ENCODE measurements at regions not wholly inside any gene's neighbourhood (a gene's known extent, or its start where the extent isn't known, plus 50 kb on each side); places are given as distances from the start of the nearest gene placed in this dataset.
"Not testable (repeated sequence)": the region's sequence is repeated elsewhere in the genome, so short reads cannot be mapped to it uniquely, and the experiment has no call there.

DNA sequence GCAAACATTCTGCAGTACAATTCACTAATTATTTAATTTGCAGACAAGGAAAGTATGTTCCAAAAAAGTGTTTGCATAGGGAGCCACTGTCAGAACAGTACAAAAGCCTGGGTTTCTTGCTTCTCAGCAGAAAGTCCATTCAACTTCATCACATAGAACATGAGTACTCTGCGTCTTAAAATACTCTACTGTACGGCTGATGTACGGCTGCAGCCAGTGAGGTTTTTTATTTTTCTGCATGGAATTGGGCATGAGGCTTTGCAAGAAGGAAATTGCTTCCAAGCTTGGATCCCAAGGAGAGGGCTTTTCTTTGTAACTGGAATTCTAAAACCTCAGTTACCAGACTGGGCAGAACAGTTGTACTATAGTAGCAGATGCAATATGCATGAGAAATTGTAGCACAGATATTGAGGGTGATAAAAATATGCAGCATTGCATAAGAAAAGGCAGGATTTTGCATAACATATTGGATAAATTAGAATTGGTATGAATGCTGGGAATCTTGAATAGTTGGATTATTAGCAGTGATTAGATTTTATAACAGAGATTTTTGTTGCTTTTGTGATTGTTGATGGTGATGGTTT, 178.1 kb upstream of the CDH9 start:
- DNase-seq: no peak

- DNase-seq: no peak
Observed at GRCh38 chr5:27208051-27208450, 169.7 kb upstream of the CDH9 start.

DNA sequence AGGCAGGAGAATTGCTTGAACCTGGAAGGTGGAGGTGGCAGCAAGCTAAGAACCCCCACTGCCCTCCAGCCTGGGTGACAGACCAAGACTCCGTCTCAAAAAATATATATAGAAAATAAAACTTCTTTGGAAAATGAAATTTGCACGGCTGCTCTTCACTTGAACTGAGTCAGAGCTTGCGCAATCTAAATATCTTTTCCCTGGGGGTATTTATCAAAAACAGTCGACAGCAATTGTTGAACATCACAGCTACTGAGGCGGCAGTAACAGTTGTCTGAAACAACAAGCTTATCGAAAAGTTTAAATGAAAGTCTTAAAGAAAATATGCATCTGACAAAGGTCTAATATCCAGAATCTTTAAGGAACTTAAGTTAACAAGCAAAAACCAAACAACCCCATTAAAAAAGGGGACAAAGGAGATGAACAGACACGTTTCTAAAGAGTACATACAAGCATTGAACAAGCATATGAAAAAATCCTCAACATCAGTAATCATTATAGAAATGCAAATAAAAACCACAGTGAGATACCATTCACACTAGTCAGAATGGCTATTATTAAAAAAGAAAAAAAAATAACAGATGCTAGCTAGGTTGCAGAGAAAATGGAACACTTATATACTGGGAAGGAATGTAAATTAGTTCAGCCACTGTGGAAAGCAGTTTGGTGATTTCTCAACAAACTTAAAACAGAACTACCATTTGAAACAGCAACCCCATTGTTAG, 153.6 kb upstream of the CDH9 start:
- no peak for DNase-seq

GRCh38 chr5:27172693-27173092, 134.3 kb upstream of the CDH9 start:
- no peak for DNase-seq

- DNase-seq: no peak
Observed at GRCh38 chr5:27171761-27172261, 133.4 kb upstream of the CDH9 start.

DNA sequence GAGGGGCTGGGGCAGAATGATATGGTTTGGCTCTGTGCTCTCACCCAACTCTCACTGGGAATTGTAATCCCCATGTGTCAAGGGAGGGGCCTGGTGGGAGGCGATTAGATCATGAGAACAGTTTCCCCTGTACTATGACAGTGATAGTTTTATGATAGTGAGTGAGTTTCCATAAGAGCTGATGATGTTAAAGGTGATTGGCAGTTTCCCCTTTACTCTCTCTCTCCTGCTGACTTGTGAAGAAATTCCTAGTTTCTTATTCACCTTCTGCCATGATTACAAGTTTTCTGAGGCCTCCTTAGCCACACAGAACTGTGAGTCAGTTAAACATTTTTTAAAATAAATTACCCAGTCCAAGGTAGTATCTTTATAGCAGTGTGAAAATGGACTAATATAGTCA, 120.4 kb upstream of the CDH9 start:
- DNase-seq: no peak

GRCh38 chr5:27158171-27158570, 119.8 kb upstream of the CDH9 start:
- no peak for DNase-seq

- no peak for DNase-seq
Observed at GRCh38 chr5:27144456-27144855, 106.1 kb upstream of the CDH9 start.

- no peak for DNase-seq
Observed at GRCh38 chr5:27140831-27141230, 102.4 kb upstream of the CDH9 start.

DNA sequence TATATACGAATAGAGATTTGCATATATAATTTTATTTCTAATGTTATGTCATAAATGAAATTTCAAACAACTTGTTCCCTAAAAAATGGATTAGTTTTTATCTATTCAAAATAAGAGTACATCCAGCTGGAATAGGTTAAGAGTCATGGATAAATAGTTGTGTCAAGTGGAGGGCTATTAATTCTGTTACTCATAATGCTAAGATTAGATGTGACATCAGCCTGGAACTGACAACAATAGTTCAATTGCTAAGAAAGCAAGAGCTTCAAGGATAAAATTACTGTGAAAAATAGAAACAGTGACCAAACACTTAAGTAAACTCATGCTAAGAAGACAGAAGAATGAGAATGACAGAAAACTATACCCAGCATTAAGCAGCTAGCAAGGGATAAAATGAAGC, 92.2 kb upstream of the CDH9 start:
- DNase-seq: no peak

DNA sequence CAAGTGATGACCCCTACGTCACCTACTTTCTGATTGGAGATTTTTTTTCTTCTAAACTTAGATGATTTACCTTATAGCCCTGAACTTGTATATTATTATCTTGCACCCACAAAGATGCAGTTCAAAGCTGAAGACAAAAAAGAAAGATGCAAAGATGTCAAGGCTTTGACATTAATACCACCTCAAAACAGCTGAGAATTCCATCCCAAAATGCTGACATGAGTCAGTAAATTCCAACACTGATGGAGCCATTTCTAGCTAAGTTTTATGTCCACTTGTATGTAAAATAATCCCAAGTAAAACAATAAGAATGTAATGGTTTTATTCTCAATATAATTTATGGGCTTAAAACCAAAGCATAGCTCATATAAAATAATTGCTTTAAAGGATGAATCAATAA, 91.5 kb upstream of the CDH9 start:
- no peak for DNase-seq

- no peak for DNase-seq
Observed at GRCh38 chr5:27125856-27126255, 87.5 kb upstream of the CDH9 start.

- DNase-seq: no peak
Observed at GRCh38 chr5:27124590-27124989, 86.2 kb upstream of the CDH9 start.

GRCh38 chr5:27119736-27120321, 81.4 kb upstream of the CDH9 start:
- DNase-seq: not testable (repeated sequence)

- DNase-seq: no peak
Observed at GRCh38 chr5:27103486-27103885, 65.1 kb upstream of the CDH9 start.

GRCh38 chr5:27095761-27096160, 57.4 kb upstream of the CDH9 start:
- not testable (repeated sequence) for DNase-seq

DNA sequence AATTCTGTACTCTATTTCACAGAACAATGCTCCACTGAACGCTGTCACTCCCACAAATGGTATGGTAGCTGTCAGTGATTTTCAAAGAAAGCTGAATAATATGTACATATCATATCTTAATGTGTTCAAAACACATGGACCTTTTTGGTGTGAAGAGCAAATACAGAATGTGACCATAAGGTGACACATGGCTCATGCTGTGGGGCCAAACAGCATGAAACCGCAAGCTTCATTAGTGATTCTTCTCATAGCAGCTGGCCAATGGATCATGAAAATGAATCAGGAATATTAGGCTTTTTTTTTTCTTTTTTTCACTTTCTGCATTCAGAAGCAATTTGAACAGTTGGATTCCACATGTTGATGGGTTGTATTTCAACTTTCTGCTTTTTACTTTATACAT, 54.9 kb upstream of the CDH9 start:
- DNase-seq: no peak

DNA sequence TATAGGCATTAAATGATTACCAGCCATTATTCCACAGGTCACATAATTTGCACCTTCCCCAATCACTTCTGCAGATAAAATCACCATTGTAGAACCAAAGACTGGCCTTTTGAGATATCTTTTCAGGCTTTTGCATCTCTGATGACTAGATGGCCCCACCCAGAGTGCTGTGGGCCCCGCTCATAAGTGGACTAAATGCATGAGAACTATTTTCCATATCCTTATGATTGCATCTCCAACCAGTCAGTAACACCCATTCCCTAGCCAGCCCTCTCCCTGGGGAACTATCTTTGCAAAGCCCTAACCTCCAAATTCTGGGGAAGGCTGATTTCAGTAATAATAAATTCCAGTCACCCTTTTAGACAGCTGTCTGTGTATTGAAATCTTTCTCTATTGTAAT, 53.5 kb upstream of the CDH9 start:
- DNase-seq: no peak

DNA sequence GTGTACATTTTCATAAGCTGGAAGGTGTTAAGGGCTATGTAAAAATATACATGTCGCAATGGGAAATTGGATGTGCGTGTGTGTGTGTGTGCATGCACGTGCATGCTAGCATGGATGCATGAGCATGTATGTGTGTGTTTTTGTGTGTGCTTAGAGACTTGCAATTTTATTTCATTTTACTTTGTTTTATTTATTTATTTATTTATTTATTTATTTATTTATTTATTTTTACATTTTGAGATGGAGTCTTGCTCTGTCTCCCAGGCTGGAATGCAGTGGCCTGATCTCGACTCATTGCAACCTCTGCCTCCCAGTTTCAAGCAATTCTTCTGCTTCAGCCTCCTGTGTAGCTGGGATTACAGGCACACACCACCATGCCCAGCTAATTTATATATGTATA, 50.4 kb upstream of the CDH9 start:
- not testable (repeated sequence) for DNase-seq

Measured in dermis blood vessel endothelial cell (primary cell).